ENCODE measurements at regions not wholly inside any gene's neighbourhood (a gene's known extent, or its start where the extent isn't known, plus 50 kb on each side); places are given as distances from the start of the nearest gene placed in this dataset.
"Not testable (repeated sequence)": the region's sequence is repeated elsewhere in the genome, so short reads cannot be mapped to it uniquely, and the experiment has no call there.

DNA sequence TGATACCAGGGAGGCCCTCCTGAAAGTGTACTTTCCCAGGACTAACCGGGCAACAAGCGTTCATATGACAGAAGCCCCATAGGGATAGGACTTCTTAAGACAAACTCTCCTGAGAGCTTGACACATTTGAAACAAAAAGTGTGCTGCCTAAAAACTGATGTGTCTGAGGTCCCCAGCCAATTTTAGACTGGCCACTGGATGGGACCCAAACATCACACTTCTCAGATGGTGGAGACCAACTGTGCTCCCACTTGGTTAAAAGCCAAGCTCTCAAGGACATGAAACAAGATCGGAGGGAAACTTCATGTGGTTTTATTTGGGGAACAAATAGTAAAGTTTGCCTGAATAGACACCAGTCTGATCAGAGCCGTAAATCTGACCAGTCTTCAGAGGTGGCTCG, 113.5 kb upstream of the ACBD5 start:
- TF ChIP-seq ZFP30 (CRISPR knock-in tag; IDR thresholded peaks at IDR 0.05); ARNTL (CRISPR knock-in tag; IDR thresholded peaks at IDR 0.05; ENCODE audit: borderline replicate concordance, low read depth); PPARA (CRISPR knock-in tag; IDR thresholded peaks at IDR 0.05; ENCODE audit: borderline replicate concordance); ESRRG (CRISPR knock-in tag; IDR thresholded peaks at IDR 0.05); GLIS3 (CRISPR knock-in tag; IDR thresholded peaks at IDR 0.05); TCF4 (CRISPR knock-in tag; IDR thresholded peaks at IDR 0.05; ENCODE audit: borderline replicate concordance); OSR1 (CRISPR knock-in tag; IDR thresholded peaks at IDR 0.05); RARB (CRISPR knock-in tag; IDR thresholded peaks at IDR 0.05): not testable (repeated sequence)
- TF ChIP-seq, protein P1, sequence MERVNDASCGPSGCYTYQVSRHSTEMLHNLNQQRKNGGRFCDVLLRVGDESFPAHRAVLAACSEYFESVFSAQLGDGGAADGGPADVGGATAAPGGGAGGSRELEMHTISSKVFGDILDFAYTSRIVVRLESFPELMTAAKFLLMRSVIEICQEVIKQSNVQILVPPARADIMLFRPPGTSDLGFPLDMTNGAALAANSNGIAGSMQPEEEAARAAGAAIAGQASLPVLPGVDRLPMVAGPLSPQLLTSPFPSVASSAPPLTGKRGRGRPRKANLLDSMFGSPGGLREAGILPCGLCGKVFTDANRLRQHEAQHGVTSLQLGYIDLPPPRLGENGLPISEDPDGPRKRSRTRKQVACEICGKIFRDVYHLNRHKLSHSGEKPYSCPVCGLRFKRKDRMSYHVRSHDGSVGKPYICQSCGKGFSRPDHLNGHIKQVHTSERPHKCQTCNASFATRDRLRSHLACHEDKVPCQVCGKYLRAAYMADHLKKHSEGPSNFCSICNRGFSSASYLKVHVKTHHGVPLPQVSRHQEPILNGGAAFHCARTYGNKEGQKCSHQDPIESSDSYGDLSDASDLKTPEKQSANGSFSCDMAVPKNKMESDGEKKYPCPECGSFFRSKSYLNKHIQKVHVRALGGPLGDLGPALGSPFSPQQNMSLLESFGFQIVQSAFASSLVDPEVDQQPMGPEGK (CRISPR knock-in tag; IDR thresholded peaks at IDR 0.05; ENCODE audit: borderline replicate concordance): not testable (repeated sequence)
